ENCODE measurements at regions not wholly inside any gene's neighbourhood (a gene's known extent, or its start where the extent isn't known, plus 50 kb on each side); places are given as distances from the start of the nearest gene placed in this dataset.

DNA sequence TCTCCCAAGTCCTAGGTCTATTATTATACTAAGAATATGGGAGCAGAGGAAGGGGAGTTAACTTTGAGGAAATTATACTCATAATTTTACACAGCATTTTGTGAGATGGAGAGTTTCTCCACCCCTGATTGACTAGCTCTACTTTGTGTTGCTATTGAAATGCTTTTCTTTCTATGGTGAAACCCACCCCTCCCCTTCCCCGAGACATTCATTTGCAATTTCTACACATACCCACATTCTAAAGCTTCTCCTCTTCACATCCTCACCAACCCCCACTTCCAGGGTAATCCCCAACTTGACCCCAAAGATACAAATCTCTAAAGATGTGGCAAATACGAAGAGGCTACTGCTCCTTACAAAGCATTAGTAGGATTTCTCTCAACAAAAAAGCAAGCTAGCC, 992.2 kb downstream of the BCL11A start:
- no peak overlapping the region for H3K27ac Mint-ChIP-seq
- H3K4me1 ChIP-seq (ENCODE audit: control insufficient read depth, insufficient read depth, low read length, poor library complexity, severe bottlenecking): no peaks in the 10 kb centered on the region
- H3K4me1 Mint-ChIP-seq: no peaks in the 10 kb centered on the region
- no peak overlapping the region for H3K4me3 ChIP-seq (ENCODE audit: low read depth, low read length)
- no peaks in the 10 kb centered on the region for H3K36me3 Mint-ChIP-seq
- peaks cover 0 to 13% (median 8%) of the 10 kb centered on the region in 7 donors for H3K9me3 Mint-ChIP-seq
- H3K27me3 Mint-ChIP-seq: no peaks in the 10 kb centered on the region
- no peak overlapping the region for H3K27ac ChIP-seq (ENCODE audit: insufficient read depth, low read length, poor library complexity, severe bottlenecking)
- H3K4me3 Mint-ChIP-seq: no peak overlapping the region
- ATAC-seq (ENCODE audit: low read depth in 2 of 2): no peak
- no peaks in the 10 kb centered on the region for H3K9me3 ChIP-seq (ENCODE audit: control insufficient read depth in 2 of 2, low read length in 2 of 2)
- DNase-seq: no peak
- no peaks in the 10 kb centered on the region for H3K36me3 ChIP-seq (ENCODE audit: control insufficient read depth, insufficient read depth, low read length)
- H3K27me3 ChIP-seq (ENCODE audit: control insufficient read depth, insufficient read depth, low read length): no peaks in the 10 kb centered on the region

DNA sequence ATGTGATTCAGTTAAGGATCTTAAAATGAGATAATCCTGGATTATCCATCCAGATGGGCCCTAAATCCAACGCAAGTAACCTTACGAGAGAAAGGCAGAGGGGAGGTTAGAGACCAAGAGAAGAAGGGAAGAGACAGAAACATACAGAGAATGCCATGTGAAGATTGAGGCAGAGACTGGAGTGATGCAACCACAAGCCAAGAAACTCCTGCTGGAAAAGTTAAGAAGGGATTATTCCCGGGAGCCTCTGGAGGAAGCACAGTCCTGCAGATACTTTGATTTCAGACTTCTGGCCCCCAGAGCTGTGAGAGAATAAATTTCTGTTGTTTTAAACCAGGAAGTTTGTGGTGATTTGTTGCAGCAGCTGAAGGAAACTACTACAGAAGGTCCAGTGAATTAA, 992.7 kb downstream of the BCL11A start:
- Histone ChIP-seq H3K27me3 (ENCODE audit: control insufficient read depth, insufficient read depth, low read length) (no peaks in the 10 kb centered on the region), H3K4me1 (ENCODE audit: control insufficient read depth, insufficient read depth, low read length, poor library complexity, severe bottlenecking) (no peaks in the 10 kb centered on the region), H3K9me3 (ENCODE audit: control insufficient read depth in 2 of 2, low read length in 2 of 2) (no peaks in the 10 kb centered on the region), H3K36me3 (ENCODE audit: control insufficient read depth, insufficient read depth, low read length) (no peaks in the 10 kb centered on the region), H3K27ac (ENCODE audit: insufficient read depth, low read length, poor library complexity, severe bottlenecking) (no peak overlapping the region), H3K4me3 (ENCODE audit: low read depth, low read length) (no peak overlapping the region)
- Mint-ChIP-seq H3K4me1 (no peaks in the 10 kb centered on the region), H3K36me3 (no peaks in the 10 kb centered on the region), H3K27ac (no peak overlapping the region), H3K9me3 (peaks cover 0 to 13% (median 8%) of the 10 kb centered on the region in 7 donors), H3K4me3 (peak overlapping the region in 1 of 4 donors; percentile 5), H3K27me3 (no peaks in the 10 kb centered on the region)
- DNase-seq (no peak), ATAC-seq (ENCODE audit: low read depth in 2 of 2) (no peak)

DNA sequence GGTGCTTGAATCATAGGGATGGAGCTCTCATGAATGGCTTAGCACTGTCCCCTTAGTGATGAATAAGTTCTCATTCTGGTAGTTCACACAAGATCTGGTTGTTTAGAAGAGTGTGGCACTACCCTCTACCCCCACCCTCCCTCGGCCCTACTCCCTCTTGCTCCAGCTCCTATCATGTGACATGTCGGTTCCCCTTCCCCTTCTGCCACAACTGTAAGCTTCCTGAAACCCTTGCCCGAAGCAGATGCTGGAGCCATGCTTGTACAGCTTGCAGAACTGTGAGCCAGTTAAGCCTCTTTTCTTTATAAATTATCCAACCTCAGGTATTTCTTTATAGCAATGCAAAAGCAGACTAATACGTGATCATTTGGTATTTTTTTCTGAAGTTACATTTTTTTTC, 1012.6 kb downstream of the BCL11A start:
- no peak overlapping the region for H3K4me3 Mint-ChIP-seq
- H3K36me3 ChIP-seq (ENCODE audit: control insufficient read depth, insufficient read depth, low read length): no peaks in the 10 kb centered on the region
- no peak overlapping the region for H3K27ac Mint-ChIP-seq
- H3K4me1 Mint-ChIP-seq: no peaks in the 10 kb centered on the region
- no peaks in the 10 kb centered on the region for H3K4me1 ChIP-seq (ENCODE audit: control insufficient read depth, insufficient read depth, low read length, poor library complexity, severe bottlenecking)
- H3K36me3 Mint-ChIP-seq: no peaks in the 10 kb centered on the region
- peaks cover 0 to 20% (median 0%) of the 10 kb centered on the region in 7 donors for H3K9me3 Mint-ChIP-seq
- H3K9me3 ChIP-seq (ENCODE audit: control insufficient read depth in 2 of 2, low read length in 2 of 2): no peaks in the 10 kb centered on the region
- H3K27ac ChIP-seq (ENCODE audit: insufficient read depth, low read length, poor library complexity, severe bottlenecking): no peak overlapping the region
- no peaks in the 10 kb centered on the region for H3K27me3 ChIP-seq (ENCODE audit: control insufficient read depth, insufficient read depth, low read length)
- DNase-seq (no peak), ATAC-seq (ENCODE audit: low read depth in 2 of 2) (no peak)
- no peak overlapping the region for H3K4me3 ChIP-seq (ENCODE audit: low read depth, low read length)
- no peaks in the 10 kb centered on the region for H3K27me3 Mint-ChIP-seq

DNA sequence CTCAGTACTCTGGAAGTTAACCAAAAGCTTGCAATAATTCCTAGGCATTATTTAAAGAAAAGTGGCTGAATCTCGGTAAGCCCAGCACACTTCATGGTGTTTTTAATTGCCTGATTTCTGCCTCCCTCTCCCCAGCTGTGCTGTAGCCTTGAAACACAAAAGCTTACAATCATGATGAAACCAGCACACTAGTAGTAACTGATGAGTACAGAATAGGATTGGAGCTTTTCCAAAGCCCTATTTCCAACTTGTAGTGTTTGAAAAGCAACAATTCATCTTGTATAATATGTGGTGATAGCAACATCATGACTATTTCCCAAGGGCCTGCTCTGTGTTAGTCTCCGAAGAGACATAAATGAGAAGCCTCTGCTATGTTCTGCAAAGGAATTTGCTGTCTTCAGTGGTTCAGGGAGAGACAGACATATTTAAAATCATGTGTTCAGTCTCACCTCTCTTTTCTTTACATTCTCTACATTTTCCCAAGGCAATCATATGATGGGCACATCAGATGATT, 1015.0 kb downstream of the BCL11A start:
- Mint-ChIP-seq H3K36me3 (no peaks in the 10 kb centered on the region), H3K27me3 (no peaks in the 10 kb centered on the region), H3K4me1 (no peaks in the 10 kb centered on the region), H3K27ac (no peak overlapping the region), H3K4me3 (no peak overlapping the region), H3K9me3 (peaks cover 0 to 4% (median 0%) of the 10 kb centered on the region in 7 donors)
- H3K36me3 ChIP-seq (ENCODE audit: control insufficient read depth, insufficient read depth, low read length): no peaks in the 10 kb centered on the region
- no peak overlapping the region for H3K4me3 ChIP-seq (ENCODE audit: low read depth, low read length)
- H3K27me3 ChIP-seq (ENCODE audit: control insufficient read depth, insufficient read depth, low read length): no peaks in the 10 kb centered on the region
- no peak overlapping the region for H3K27ac ChIP-seq (ENCODE audit: insufficient read depth, low read length, poor library complexity, severe bottlenecking)
- ATAC-seq (ENCODE audit: low read depth in 2 of 2) (no peak), DNase-seq (no peak)
- no peaks in the 10 kb centered on the region for H3K9me3 ChIP-seq (ENCODE audit: control insufficient read depth in 2 of 2, low read length in 2 of 2)
- H3K4me1 ChIP-seq (ENCODE audit: control insufficient read depth, insufficient read depth, low read length, poor library complexity, severe bottlenecking): no peaks in the 10 kb centered on the region

DNA sequence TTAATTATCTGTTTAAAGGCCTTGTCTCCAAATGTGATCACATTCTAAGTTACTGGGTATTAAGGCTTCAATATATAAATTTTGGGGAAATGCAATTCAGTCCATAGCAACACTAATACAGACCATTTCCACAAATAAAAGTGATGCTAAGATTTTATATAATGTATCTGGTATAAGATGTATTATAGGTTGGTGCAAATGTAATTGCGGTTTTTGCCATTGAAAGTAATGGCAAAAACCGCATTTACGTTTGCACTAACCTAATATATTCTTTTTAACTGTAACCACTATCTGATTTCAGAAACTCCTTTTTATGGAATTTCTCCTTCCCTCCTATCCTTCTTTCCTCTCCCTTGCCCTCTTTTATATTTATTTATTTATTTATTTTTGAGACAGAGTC, 1020.6 kb downstream of the BCL11A start:
- ATAC-seq (ENCODE audit: low read depth in 2 of 2) (no peak), DNase-seq (no peak)
- Mint-ChIP-seq H3K4me3 (no peak overlapping the region), H3K4me1 (no peaks in the 10 kb centered on the region), H3K27ac (no peak overlapping the region), H3K9me3 (peaks cover 0 to 4% (median 3%) of the 10 kb centered on the region in 7 donors), H3K36me3 (no peaks in the 10 kb centered on the region), H3K27me3 (no peaks in the 10 kb centered on the region)
- no peaks in the 10 kb centered on the region for H3K27me3 ChIP-seq (ENCODE audit: control insufficient read depth, insufficient read depth, low read length)
- H3K9me3 ChIP-seq (ENCODE audit: control insufficient read depth in 2 of 2, low read length in 2 of 2): no peaks in the 10 kb centered on the region
- no peak overlapping the region for H3K4me3 ChIP-seq (ENCODE audit: low read depth, low read length)
- no peak overlapping the region for H3K27ac ChIP-seq (ENCODE audit: insufficient read depth, low read length, poor library complexity, severe bottlenecking)
- H3K36me3 ChIP-seq (ENCODE audit: control insufficient read depth, insufficient read depth, low read length): no peaks in the 10 kb centered on the region
- H3K4me1 ChIP-seq (ENCODE audit: control insufficient read depth, insufficient read depth, low read length, poor library complexity, severe bottlenecking): no peaks in the 10 kb centered on the region

GRCh38 chr2:59530258-59530657, 1023.2 kb downstream of the BCL11A start:
- ATAC-seq (ENCODE audit: low read depth in 2 of 2): no peak
- H3K9me3 Mint-ChIP-seq: peaks cover 2 to 10% (median 8%) of the 10 kb centered on the region in 7 donors
- no peaks in the 10 kb centered on the region for H3K36me3 Mint-ChIP-seq
- H3K4me1 Mint-ChIP-seq: no peaks in the 10 kb centered on the region
- no peaks in the 10 kb centered on the region for H3K4me1 ChIP-seq (ENCODE audit: control insufficient read depth, insufficient read depth, low read length, poor library complexity, severe bottlenecking)
- no peaks in the 10 kb centered on the region for H3K9me3 ChIP-seq (ENCODE audit: control insufficient read depth in 2 of 2, low read length in 2 of 2)
- H3K4me3 Mint-ChIP-seq: no peak overlapping the region
- no peaks in the 10 kb centered on the region for H3K36me3 ChIP-seq (ENCODE audit: control insufficient read depth, insufficient read depth, low read length)
- H3K27ac ChIP-seq (ENCODE audit: insufficient read depth, low read length, poor library complexity, severe bottlenecking): no peak overlapping the region
- H3K27me3 Mint-ChIP-seq: no peaks in the 10 kb centered on the region
- H3K27me3 ChIP-seq (ENCODE audit: control insufficient read depth, insufficient read depth, low read length): no peaks in the 10 kb centered on the region
- H3K27ac Mint-ChIP-seq: no peak overlapping the region
- DNase-seq: no peak
- H3K4me3 ChIP-seq (ENCODE audit: low read depth, low read length): no peak overlapping the region

DNA sequence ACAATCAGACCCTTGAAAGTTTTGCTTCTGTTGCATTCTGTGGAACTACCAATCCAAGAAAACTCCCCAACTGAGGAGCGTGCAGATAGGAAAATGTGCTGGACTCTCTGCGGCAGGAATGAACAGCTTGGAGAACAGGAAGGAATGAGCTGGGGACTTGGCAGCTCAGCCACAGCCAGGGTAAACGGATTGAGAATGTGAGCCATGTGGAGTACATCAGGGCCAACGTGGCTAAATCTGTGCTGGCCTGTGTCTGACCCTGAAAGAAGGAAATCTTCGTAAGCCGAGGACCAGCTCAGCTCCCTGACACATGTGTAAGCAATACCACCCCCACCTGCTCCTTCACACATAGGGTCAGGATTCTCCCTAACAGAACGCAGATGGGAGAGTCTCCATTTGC, 1023.7 kb downstream of the BCL11A start:
- Histone ChIP-seq H3K27me3 (ENCODE audit: control insufficient read depth, insufficient read depth, low read length) (no peaks in the 10 kb centered on the region), H3K9me3 (ENCODE audit: control insufficient read depth in 2 of 2, low read length in 2 of 2) (no peaks in the 10 kb centered on the region), H3K36me3 (ENCODE audit: control insufficient read depth, insufficient read depth, low read length) (no peaks in the 10 kb centered on the region), H3K4me3 (ENCODE audit: low read depth, low read length) (no peak overlapping the region), H3K27ac (ENCODE audit: insufficient read depth, low read length, poor library complexity, severe bottlenecking) (no peak overlapping the region), H3K4me1 (ENCODE audit: control insufficient read depth, insufficient read depth, low read length, poor library complexity, severe bottlenecking) (no peaks in the 10 kb centered on the region)
- H3K36me3 Mint-ChIP-seq: no peaks in the 10 kb centered on the region
- H3K27me3 Mint-ChIP-seq: no peaks in the 10 kb centered on the region
- H3K27ac Mint-ChIP-seq: no peak overlapping the region
- no peak overlapping the region for H3K4me3 Mint-ChIP-seq
- ATAC-seq (ENCODE audit: low read depth in 2 of 2) (no peak), DNase-seq (no peak)
- H3K9me3 Mint-ChIP-seq: peaks cover 2 to 13% (median 8%) of the 10 kb centered on the region in 7 donors
- no peaks in the 10 kb centered on the region for H3K4me1 Mint-ChIP-seq

- peaks cover 2 to 15% (median 8%) of the 10 kb centered on the region in 7 donors for H3K9me3 Mint-ChIP-seq
- Histone ChIP-seq H3K4me1 (ENCODE audit: control insufficient read depth, insufficient read depth, low read length, poor library complexity, severe bottlenecking) (no peaks in the 10 kb centered on the region), H3K27ac (ENCODE audit: insufficient read depth, low read length, poor library complexity, severe bottlenecking) (no peak overlapping the region), H3K9me3 (ENCODE audit: control insufficient read depth in 2 of 2, low read length in 2 of 2) (no peaks in the 10 kb centered on the region), H3K4me3 (ENCODE audit: low read depth, low read length) (no peak overlapping the region), H3K36me3 (ENCODE audit: control insufficient read depth, insufficient read depth, low read length) (no peaks in the 10 kb centered on the region), H3K27me3 (ENCODE audit: control insufficient read depth, insufficient read depth, low read length) (no peaks in the 10 kb centered on the region)
- no peaks in the 10 kb centered on the region for H3K36me3 Mint-ChIP-seq
- H3K27ac Mint-ChIP-seq: no peak overlapping the region
- H3K4me3 Mint-ChIP-seq: no peak overlapping the region
- H3K27me3 Mint-ChIP-seq: no peaks in the 10 kb centered on the region
- ATAC-seq (ENCODE audit: low read depth in 2 of 2) (no peak), DNase-seq (peak in 1 of 3 donors; percentile 0)
- H3K4me1 Mint-ChIP-seq: no peaks in the 10 kb centered on the region
Observed at GRCh38 chr2:59528525-59528924, 1024.9 kb downstream of the BCL11A start.

All from CD4-positive, CD25-positive, alpha-beta regulatory T cell (primary cell).